Endodermal cell (in vitro differentiated cells): ENCODE measurements at regions not wholly inside any gene's neighbourhood (a gene's known extent, or its start where the extent isn't known, plus 50 kb on each side); places are given as distances from the start of the nearest gene placed in this dataset.
"Not testable (repeated sequence)": the region's sequence is repeated elsewhere in the genome, so short reads cannot be mapped to it uniquely, and the experiment has no call there.

Experiments
- DNase-seq: peaks from one replicate; pipeline ENCODE4 v3.0.0-alpha.2; 2017
- H3K27ac ChIP-seq: 2 replicates; pipeline ENCODE4 v1.5.1; 2013; ENCODE audit warnings: mild to moderate bottlenecking, low read depth, low read length, moderate library complexity
- H3K27me3 ChIP-seq: 2 replicates; pipeline ENCODE4 v1.6.1; 2013; ENCODE audit warnings: mild to moderate bottlenecking, low read length, moderate library complexity; ENCODE audit not compliant: insufficient read depth, control insufficient read depth, poor library complexity, severe bottlenecking
- H3K36me3 ChIP-seq: 2 replicates; pipeline ENCODE4 v1.7.0; 2013; ENCODE audit warnings: mild to moderate bottlenecking, low read length, moderate library complexity; ENCODE audit not compliant: control insufficient read depth, insufficient read depth
- H3K4me1 ChIP-seq: one replicate; pipeline ENCODE4 v1.7.0; 2013; ENCODE audit warnings: low read length; ENCODE audit not compliant: control insufficient read depth, insufficient read depth
- H3K4me3 ChIP-seq: 2 replicates; pipeline ENCODE4 v1.5.1; 2013; ENCODE audit warnings: mild to moderate bottlenecking, low read length, moderate library complexity
- H3K9ac ChIP-seq: 2 replicates; pipeline ENCODE4 v1.6.1; 2013; ENCODE audit warnings: mild to moderate bottlenecking, low read length, moderate library complexity; ENCODE audit not compliant: poor library complexity, severe bottlenecking; ENCODE audit errors: extremely low read depth
- H3K9me3 ChIP-seq: 2 replicates; pipeline ENCODE4 v1.6.1; 2013; ENCODE audit warnings: mild to moderate bottlenecking, low read length, moderate library complexity; ENCODE audit not compliant: control insufficient read depth
- H3K27ac Mint-ChIP-seq: 2 replicates; pipeline ENCODE4 v1.8.0; 2020; ENCODE audit warnings: mixed read lengths
- H3K27me3 Mint-ChIP-seq: 2 replicates; pipeline ENCODE4 v1.8.0; 2021; ENCODE audit warnings: mild to moderate bottlenecking, mixed read lengths; ENCODE audit not compliant: insufficient read depth
- H3K36me3 Mint-ChIP-seq: 2 replicates; pipeline ENCODE4 v1.8.0; 2020; ENCODE audit warnings: low read depth, mixed read lengths
- H3K4me1 Mint-ChIP-seq: 2 replicates; pipeline ENCODE4 v1.8.0; 2020; ENCODE audit warnings: mixed read lengths
- H3K4me3 Mint-ChIP-seq: 2 replicates; pipeline ENCODE4 v1.8.0; 2020; ENCODE audit warnings: mild to moderate bottlenecking, moderate library complexity, mixed read lengths
- H3K9me3 Mint-ChIP-seq: 2 replicates; pipeline ENCODE4 v1.8.0; 2020; ENCODE audit warnings: mild to moderate bottlenecking, mixed read lengths
- WGBS, 2 experiments: methylation state at CpG; one replicate each; pipeline versions ENCODE4 v1.1.5 to v1.1.7; 2013; ENCODE audit warnings: missing lambda C conversion rate in 2 of 2, mixed read lengths in 1 of 2; ENCODE audit not compliant: insufficient coverage in 1 of 2, insufficient read length in 1 of 2; 5-methylcytosine and 5-hydroxymethylcytosine counted together
- TF ChIP-seq, protein P1 (sequence below): fragments of 200-600 bp; sonication (generic); conservative IDR thresholded peaks from 2 replicates; pipeline ENCODE4 v1.5.0; 2021; ENCODE audit warnings: antibody characterized with exemption, mild to moderate bottlenecking

DNA sequence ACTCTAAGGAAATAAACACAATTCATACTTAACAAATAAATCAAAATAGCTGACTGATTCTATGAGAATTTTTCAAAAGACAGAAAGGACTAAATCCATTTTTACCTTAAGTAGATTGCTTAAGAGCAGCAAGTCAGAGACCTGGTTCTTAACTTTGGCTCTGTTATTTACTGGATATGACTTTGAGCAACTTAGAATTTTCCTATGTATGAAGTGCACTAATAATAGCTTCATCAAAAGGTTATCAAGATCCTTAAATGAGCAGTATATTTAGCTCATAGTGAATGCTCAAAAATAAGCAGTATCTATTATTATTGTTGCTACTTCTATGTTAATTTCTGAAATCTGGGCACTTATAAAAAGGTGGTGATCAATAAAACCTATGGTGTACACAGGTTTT, 95.3 kb downstream of the POSTN start:
- Mint-ChIP-seq H3K36me3 (no peaks in the 10 kb centered on the region), H3K27me3 (no peaks in the 10 kb centered on the region), H3K4me1 (no peaks in the 10 kb centered on the region), H3K4me3 (no peak overlapping the region), H3K27ac (no peak overlapping the region), H3K9me3 (peaks cover 13% of the 10 kb centered on the region)
- Histone ChIP-seq H3K4me1 (no peaks in the 10 kb centered on the region), H3K27ac (no peak overlapping the region), H3K9ac (no peak overlapping the region), H3K9me3 (peaks cover 16% of the 10 kb centered on the region), H3K27me3 (no peaks in the 10 kb centered on the region), H3K36me3 (no peaks in the 10 kb centered on the region), H3K4me3 (no peak overlapping the region)
- TF ChIP-seq, protein P1, sequence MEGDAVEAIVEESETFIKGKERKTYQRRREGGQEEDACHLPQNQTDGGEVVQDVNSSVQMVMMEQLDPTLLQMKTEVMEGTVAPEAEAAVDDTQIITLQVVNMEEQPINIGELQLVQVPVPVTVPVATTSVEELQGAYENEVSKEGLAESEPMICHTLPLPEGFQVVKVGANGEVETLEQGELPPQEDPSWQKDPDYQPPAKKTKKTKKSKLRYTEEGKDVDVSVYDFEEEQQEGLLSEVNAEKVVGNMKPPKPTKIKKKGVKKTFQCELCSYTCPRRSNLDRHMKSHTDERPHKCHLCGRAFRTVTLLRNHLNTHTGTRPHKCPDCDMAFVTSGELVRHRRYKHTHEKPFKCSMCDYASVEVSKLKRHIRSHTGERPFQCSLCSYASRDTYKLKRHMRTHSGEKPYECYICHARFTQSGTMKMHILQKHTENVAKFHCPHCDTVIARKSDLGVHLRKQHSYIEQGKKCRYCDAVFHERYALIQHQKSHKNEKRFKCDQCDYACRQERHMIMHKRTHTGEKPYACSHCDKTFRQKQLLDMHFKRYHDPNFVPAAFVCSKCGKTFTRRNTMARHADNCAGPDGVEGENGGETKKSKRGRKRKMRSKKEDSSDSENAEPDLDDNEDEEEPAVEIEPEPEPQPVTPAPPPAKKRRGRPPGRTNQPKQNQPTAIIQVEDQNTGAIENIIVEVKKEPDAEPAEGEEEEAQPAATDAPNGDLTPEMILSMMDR: no peak
- DNase-seq: no peak

DNA sequence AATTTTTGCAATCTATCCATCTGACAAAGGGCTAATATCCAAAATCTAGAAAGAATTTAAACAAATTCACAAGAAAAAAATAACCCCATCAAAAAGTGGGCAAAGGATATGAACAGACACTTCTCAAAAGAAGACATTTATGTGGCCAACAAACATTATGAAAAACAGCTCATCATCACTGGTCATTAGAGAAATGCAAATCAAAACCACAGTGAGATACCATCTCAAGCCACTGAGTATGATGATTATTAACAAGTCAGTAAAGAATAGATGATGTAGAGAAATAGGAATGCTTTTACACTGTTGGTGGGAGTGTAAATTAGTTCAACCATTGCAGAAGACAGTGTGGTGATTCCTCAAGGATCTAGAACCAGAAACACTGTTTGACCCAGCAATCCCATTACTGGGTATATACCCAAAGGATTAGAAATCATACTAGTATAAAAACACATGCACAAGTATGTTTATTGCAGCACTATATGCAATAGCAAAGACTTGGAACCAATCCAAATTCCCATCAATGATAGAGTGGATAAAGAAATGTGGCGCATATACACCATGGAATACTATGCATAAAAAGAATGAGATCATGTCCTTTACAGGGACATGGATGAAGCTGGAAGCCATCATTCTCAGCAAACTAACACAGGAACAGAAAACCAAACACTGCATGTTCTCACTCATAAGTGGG, 96.1 kb downstream of the POSTN start:
- not testable (repeated sequence) for H3K4me3 Mint-ChIP-seq, H3K27me3 Mint-ChIP-seq, H3K27ac ChIP-seq, H3K9ac ChIP-seq, H3K36me3 ChIP-seq, H3K27me3 ChIP-seq, H3K4me3 ChIP-seq, H3K4me1 Mint-ChIP-seq, H3K27ac Mint-ChIP-seq, H3K36me3 Mint-ChIP-seq, DNase-seq, H3K4me1 ChIP-seq
- 100% methylated on average over 1 of the region's 1 CpG; no CpG with 5 or more reads in 1 of the 2 experiments for WGBS, 2 experiments
- peaks cover 11% of the 10 kb centered on the region for H3K9me3 ChIP-seq
- peaks cover 10% of the 10 kb centered on the region for H3K9me3 Mint-ChIP-seq

DNA sequence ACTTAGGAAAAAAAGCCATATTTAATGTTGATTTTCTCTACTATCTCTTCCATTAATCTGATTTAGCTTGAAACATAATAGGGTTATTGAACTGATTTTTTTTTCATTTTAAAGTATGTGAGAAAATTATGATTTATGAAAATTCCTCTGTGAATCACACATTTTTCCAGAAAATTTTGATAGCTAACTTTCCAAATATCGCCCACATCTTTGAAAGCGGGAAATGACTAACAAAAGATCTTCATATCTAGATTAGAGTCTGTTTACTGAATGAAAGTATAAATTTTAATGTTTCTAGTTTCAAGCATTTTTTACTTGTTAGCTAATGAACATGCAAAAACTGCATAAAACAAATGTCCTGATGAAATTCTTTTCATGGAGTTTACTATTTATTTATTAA, 97.4 kb downstream of the POSTN start:
- Mint-ChIP-seq H3K9me3 (peaks cover 8% of the 10 kb centered on the region), H3K27ac (no peak overlapping the region)
- TF ChIP-seq, protein P1: no peak

DNA sequence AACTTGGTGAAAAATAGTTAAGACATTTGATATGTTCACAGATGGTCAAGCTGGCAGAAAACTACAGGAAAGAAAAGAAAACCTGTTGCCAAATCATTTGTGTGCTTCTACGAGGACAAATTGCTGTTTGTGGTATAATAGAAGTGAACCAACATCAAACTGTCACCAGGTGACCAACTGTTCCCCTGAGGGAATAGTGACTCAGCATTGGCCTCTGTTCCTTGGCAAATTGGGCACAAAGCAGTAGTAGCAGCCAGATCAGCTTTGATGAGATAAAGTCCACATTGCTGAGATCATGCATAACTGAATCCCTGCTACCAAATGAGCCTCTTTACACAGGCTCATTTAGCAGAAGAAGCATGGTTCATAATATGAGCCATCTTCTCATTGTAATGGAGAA, 103.5 kb downstream of the POSTN start:
- no peak overlapping the region for H3K4me3 ChIP-seq
- no peak overlapping the region for H3K27ac ChIP-seq
- no peaks in the 10 kb centered on the region for H3K27me3 Mint-ChIP-seq
- peaks cover 6% of the 10 kb centered on the region for H3K4me1 Mint-ChIP-seq
- TF ChIP-seq, protein P1: no peak
- DNase-seq: no peak
- no peaks in the 10 kb centered on the region for H3K27me3 ChIP-seq
- no peaks in the 10 kb centered on the region for H3K9me3 ChIP-seq
- no peak overlapping the region for H3K9ac ChIP-seq
- no peaks in the 10 kb centered on the region for H3K9me3 Mint-ChIP-seq
- H3K27ac Mint-ChIP-seq: no peak overlapping the region
- 80 to 100% methylated on average over 1 of the region's 1 CpG for WGBS, 2 experiments
- no peaks in the 10 kb centered on the region for H3K36me3 ChIP-seq
- no peaks in the 10 kb centered on the region for H3K4me1 ChIP-seq
- H3K36me3 Mint-ChIP-seq: no peaks in the 10 kb centered on the region
- no peak overlapping the region for H3K4me3 Mint-ChIP-seq

More for the DNA sequence above, 97.4 kb downstream of the POSTN start:
- no peaks in the 10 kb centered on the region for H3K36me3 Mint-ChIP-seq
- H3K27me3 Mint-ChIP-seq: no peaks in the 10 kb centered on the region
- no peak overlapping the region for H3K4me3 Mint-ChIP-seq
- Histone ChIP-seq H3K4me1 (no peaks in the 10 kb centered on the region), H3K9me3 (peaks cover 11% of the 10 kb centered on the region), H3K27ac (no peak overlapping the region), H3K27me3 (no peaks in the 10 kb centered on the region), H3K9ac (no peak overlapping the region), H3K36me3 (no peaks in the 10 kb centered on the region), H3K4me3 (no peak overlapping the region)
- H3K4me1 Mint-ChIP-seq: no peaks in the 10 kb centered on the region
- DNase-seq: no peak
- WGBS, 2 experiments: 92 to 100% methylated on average over 2 of the region's 2 CpGs
